LoVo (cell line): ENCODE measurements at regions not wholly inside any gene's neighbourhood (a gene's known extent, or its start where the extent isn't known, plus 50 kb on each side); places are given as distances from the start of the nearest gene placed in this dataset.

Source experiments
- DNase-seq: peaks from one replicate; pipeline ENCODE4 v3.0.0-alpha.2; 2016; ENCODE audit warnings: low spot score

- no peak for DNase-seq
These were observed 203.7 kb upstream of the ARX start for GRCh38 chrX:25219480-25219879.

- DNase-seq = no peak
These were observed 197.8 kb upstream of the ARX start for GRCh38 chrX:25213611-25214010.

- DNase-seq = no peak
These were observed 192.2 kb upstream of the ARX start for GRCh38 chrX:25207803-25208475.

GRCh38 chrX:25206778-25207177 lies 191.0 kb upstream of the ARX start:
- no peak for DNase-seq

- no peak for DNase-seq
These were observed 188.4 kb upstream of the ARX start for GRCh38 chrX:25204182-25204581.

GRCh38 chrX:25202827-25203226 lies 187.1 kb upstream of the ARX start:
- DNase-seq = no peak

GRCh38 chrX:25198891-25199290 lies 183.1 kb upstream of the ARX start:
- DNase-seq = no peak

GRCh38 chrX:25198253-25198652 lies 182.5 kb upstream of the ARX start:
- no peak for DNase-seq

- no peak for DNase-seq
These were observed 180.5 kb upstream of the ARX start for GRCh38 chrX:25196221-25196620.

GRCh38 chrX:25191403-25191802 lies 175.6 kb upstream of the ARX start:
- DNase-seq = no peak

- no peak for DNase-seq
These were observed 166.0 kb upstream of the ARX start for GRCh38 chrX:25181775-25182174.

- DNase-seq = no peak
These were observed 164.5 kb upstream of the ARX start for GRCh38 chrX:25180242-25180641.

- no peak for DNase-seq
These were observed 162.8 kb upstream of the ARX start for GRCh38 chrX:25178555-25178954.

GRCh38 chrX:25175743-25176142 lies 160.0 kb upstream of the ARX start:
- DNase-seq = no peak

GRCh38 chrX:25175171-25175570 lies 159.4 kb upstream of the ARX start:
- no peak for DNase-seq

GRCh38 chrX:25166546-25166945 lies 150.8 kb upstream of the ARX start:
- no peak for DNase-seq

- no peak for DNase-seq
These were observed 150.4 kb upstream of the ARX start for GRCh38 chrX:25166145-25166544.

GRCh38 chrX:25158635-25159034 lies 142.9 kb upstream of the ARX start:
- DNase-seq = no peak

GRCh38 chrX:25156832-25157231 lies 141.1 kb upstream of the ARX start:
- DNase-seq = no peak

- peak; percentile 5 for DNase-seq
These were observed 140.6 kb upstream of the ARX start for GRCh38 chrX:25156323-25156722.

GRCh38 chrX:25154168-25154567 lies 138.4 kb upstream of the ARX start:
- no peak for DNase-seq

- no peak for DNase-seq
These were observed 136.0 kb upstream of the ARX start for GRCh38 chrX:25151749-25152148.

GRCh38 chrX:25144043-25144940 lies 128.5 kb upstream of the ARX start:
- peak; percentile 21 for DNase-seq

- no peak for DNase-seq
These were observed 127.8 kb upstream of the ARX start for GRCh38 chrX:25143596-25143995.
